UCSD-AML1 (cell line): ENCODE measurements at regions not wholly inside any gene's neighbourhood (a gene's known extent, or its start where the extent isn't known, plus 50 kb on each side); places are given as distances from the start of the nearest gene placed in this dataset.

Source experiments
- DNase-seq: peaks from one replicate; lab custom pipeline; 2025; ENCODE audit not compliant: unreplicated experiment; lab: John Stamatoyannopoulos, UW

GRCh38 chr4:137333031-137333430, 199.3 kb downstream of the PCDH18 start:
- no peak for DNase-seq

DNA sequence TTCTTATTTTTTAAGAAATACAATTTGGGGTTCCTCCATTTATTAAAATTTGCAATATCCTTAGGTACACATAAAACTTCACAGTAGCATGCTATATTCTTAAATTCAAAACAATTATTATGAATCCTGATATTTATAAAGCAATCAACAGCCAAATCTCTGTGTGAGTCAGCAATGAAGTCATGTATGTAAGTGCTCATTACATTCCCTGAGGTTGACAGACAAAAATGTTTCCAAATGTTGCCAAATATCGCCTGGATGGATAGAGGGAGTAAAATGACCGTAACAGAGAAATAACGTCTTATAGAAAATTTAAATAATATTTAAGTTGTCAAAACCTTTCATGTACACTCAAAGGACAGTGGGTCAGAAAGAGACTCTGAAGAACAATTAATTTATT, 220.0 kb downstream of the PCDH18 start:
- DNase-seq: no peak

DNA sequence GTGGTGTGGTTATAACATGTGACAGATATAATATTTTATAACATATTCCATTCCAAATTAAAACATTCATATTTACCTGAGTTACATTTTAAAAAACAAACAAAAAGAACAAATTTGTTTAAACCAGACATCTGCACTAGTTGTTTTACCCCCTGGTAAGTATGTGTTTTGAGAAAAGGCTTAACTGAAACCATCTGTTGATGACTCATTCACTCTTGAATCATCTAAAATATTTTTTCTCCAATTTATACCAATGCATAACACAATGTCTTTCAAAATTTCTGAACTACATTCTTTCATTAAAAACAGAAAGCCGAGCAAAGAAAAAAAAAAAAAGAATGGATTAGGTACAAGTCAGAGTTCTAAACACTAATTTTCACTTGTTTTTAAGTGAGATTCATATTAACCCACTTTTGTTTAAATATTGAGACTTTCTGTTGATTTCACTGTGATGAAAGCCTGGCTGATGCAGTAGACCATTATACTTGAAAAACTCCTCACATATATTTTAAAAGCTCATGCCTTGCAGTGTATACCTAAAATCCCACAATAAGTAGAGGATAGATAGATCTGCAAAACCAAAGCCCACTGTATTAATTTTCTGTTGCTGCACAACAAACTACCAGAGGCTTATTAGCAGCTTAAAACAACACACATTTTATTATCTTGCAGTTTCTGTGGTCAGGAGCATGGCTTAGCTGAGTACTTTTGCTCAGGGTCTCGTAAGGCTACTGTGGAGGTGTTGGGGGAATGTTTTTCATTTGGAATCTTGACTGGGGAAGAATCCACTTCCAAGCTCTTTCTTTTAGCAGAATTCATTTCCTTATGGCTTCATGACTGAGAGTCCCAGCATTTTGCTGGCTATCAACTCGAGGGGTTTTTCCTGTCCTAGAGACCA, 221.5 kb downstream of the PCDH18 start:
- no peak for DNase-seq

- no peak for DNase-seq
These were observed 222.1 kb downstream of the PCDH18 start for GRCh38 chr4:137310166-137310565.

GRCh38 chr4:137309424-137309823, 222.9 kb downstream of the PCDH18 start:
- DNase-seq: no peak

- DNase-seq: no peak
These were observed 224.5 kb downstream of the PCDH18 start for GRCh38 chr4:137307806-137308205.

GRCh38 chr4:137300776-137301175, 231.5 kb downstream of the PCDH18 start:
- no peak for DNase-seq

DNA sequence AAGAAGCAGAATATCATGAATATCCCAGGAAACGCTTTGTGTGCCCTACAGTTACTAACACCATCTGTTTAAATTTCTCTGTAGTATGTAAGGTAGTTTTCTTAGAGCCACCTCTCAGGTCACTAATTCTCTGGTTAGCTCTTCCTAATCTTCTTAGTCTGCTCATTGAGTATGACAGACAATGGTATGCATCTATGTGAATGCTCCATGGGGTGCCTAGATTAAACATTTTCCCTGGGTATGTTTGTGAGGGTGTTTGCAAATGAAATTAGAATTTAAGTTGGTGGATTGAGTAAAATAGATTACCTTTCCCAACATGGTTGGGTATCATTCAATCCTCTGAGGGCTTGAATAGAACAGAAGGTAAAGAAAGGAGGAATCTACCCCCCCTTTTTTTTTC, 233.0 kb downstream of the PCDH18 start:
- no peak for DNase-seq

DNA sequence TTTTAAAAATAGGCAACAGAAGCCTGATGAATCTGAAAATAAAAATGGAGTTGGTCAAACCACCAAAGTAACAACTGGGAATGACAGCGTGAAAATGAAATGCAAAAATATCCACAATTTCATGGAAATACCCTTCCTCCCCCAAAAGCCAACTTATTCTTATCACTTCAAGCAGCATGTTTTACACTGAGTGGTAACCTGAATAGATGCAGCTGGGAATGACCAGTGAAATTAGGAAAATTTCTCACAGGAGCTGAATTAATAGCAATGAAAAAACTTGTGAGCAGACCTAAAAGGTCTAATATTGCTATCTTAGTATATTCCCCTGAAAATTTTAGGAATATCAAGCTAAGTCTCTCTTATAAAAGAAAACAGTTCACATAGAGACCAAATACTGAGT, 239.0 kb downstream of the PCDH18 start:
- DNase-seq: no peak

- DNase-seq: no peak
These were observed 248.6 kb downstream of the PCDH18 start for GRCh38 chr4:137283737-137284136.

GRCh38 chr4:137278431-137278830, 253.9 kb downstream of the PCDH18 start:
- DNase-seq: no peak

GRCh38 chr4:137274404-137274803, 257.9 kb downstream of the PCDH18 start:
- no peak for DNase-seq

DNA sequence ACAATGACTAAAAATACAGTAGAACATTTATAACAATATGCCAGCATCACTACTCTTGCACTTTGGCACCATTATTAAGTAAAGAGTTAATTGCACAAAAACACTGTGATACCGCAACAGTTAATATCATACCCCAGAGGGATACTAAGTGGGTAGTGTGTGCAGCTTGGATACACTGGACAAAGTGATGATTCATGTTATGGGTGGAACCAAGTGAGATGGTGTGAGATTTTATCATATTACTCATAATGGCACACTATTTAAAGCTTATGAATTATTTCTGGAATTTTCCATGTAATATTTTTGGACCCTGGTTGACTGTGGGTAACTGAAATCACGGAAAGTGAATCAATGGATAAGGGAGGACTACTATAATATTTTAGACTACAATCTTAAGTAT, 265.3 kb downstream of the PCDH18 start:
- no peak for DNase-seq

DNA sequence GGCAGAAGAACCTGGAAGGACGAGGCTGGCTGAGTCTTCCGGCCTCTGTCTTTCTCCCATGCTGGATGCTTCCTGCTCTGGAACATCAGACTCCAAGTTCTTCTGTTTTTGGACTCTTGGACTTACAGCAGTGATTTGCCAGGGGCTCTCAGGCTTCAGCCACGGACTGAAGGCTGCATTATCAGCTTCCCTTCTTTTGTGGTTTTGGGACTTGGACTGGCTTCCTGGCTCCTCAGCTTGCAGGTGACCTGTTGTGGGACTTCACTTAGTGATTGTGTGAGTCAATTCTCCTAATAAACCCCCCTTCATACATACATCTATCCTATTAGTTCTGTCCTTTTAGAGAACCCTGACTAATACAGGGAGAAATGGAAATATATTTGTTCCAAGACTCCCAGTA, 265.8 kb downstream of the PCDH18 start:
- DNase-seq: no peak

GRCh38 chr4:137263206-137263605, 269.1 kb downstream of the PCDH18 start:
- no peak for DNase-seq

DNA sequence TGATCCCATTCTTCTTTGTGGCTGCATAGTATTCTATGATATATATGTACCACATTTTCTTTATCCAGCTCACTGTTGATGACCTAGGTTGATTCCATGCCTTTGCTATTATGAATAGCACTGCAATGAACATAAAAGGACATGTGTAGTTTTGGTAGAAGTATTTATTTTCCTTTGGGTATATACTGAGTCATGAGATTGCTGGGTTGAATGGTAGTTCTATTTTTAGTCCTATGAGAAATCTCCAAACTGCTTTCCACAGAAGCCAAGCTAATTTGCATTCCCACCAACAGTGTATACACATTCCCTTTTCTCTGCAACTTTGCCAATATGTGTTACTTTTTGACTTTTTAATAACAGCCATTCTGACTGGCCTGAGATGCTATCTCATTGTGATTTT, 278.3 kb downstream of the PCDH18 start:
- no peak for DNase-seq

DNA sequence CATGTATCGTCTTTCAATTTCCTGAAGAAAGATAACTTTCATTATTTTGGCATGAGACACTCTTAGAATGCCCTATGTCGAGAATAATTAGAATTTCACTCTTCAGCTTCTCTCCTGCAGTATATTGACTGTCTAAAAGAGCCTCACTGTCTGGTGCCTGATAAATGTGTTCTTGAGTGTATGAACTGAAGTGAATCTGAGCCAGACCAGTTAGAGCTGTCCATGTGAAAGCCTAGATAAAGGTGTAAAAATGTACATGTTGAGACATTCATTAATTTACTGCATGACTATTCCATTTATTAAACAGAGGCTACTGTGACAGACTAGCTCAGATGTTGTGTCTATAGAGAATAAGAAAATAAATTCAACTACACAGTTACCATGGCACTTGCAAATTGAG, 283.2 kb downstream of the PCDH18 start:
- no peak for DNase-seq

DNA sequence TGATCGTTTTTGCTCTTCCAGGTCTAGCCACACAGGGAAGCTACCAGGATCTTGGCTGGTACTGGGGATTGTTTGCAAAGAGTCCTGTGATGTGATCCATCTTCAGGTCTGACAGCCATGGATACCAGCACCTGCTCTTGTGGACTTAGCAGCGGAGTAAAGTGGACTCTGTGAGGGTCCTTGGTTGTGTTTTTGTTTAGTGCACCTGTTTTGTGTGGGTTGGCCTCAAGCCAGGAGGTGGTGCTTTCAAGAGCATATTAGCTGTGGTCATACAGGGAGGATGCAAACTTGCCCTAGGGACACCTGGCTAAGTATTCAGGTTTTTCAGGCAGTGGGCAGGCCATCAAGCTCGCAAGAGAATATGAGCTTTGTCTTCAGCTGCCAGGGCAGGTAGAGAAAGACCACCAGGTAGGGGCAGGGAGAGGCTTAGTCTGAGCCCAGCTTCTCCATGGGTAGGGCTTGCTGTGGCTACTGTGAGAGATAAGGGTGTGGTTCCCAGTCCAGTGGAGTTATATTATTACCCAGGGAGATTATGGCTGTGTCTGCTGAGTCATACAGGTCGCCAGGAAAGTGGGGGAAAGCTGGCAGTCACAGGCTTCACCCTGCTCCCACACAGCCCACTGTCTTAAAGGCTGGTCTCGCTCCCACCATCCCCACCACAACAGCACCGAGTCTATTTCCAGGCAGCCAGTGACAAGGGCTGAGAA, 293.7 kb downstream of the PCDH18 start:
- no peak for DNase-seq

DNA sequence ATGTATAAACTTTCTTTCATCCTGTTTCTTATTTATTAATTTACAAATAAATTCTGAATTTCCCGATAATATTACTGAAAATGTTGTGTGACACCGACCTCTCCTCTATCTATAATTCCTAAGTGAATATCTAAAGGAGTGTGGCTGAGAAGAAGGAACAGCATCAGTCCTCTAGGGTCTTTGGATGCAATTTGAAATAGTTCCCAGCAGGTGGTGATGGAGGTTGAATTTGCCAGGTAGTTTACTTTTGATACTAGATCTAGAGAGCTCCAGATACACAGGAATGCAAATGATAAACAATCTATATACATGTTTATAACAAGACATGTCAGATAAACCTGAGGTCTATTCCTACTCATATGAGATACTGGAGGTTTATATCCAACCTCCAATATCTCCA, 305.4 kb downstream of the PCDH18 start:
- no peak for DNase-seq

- DNase-seq: no peak
These were observed 306.1 kb downstream of the PCDH18 start for GRCh38 chr4:137226221-137226620.

- DNase-seq: no peak
These were observed 318.7 kb downstream of the PCDH18 start for GRCh38 chr4:137213372-137214173.

DNA sequence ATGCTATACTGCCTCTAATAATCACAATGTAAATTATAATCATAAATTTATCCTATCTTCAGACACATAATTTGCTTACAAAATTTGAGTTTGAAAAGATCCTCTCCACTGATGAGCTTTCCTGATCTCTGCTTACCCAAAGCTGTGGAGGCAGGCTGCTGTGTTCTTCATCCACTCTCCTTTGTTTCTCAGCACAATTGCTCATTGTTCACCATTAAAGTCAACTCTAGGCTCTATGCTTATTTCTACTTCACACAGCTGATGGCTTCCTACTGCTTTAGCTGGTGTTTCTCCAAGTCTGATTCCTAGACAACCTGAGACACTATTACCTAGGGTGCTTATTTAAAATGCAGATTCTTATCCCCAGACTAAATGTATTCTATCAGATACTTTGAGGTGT, 319.7 kb downstream of the PCDH18 start:
- no peak for DNase-seq
